H1 (cell line): ENCODE measurements at regions not wholly inside any gene's neighbourhood (a gene's known extent, or its start where the extent isn't known, plus 50 kb on each side); places are given as distances from the start of the nearest gene placed in this dataset.
A peak's percentile ranks its signal among the peaks of the same experiment; 100 is the strongest.

Experiments used
- CTCF ChIA-PET: fragments of 300-600 bp; sonication (Branson Sonifier 250); formaldehyde crosslinking; loops from one replicate; lab custom pipeline; 2021; ENCODE audit not compliant: partially characterized antibody; lab: Charles Lee
- POLR2A ChIA-PET: fragments of 300-600 bp; sonication (Branson Sonifier 250); formaldehyde crosslinking; loops from one replicate; lab custom pipeline; 2021; ENCODE audit warnings: inconsistent platforms; ENCODE audit not compliant: partially characterized antibody; lab: Charles Lee
- DNase-seq, 2 experiments: peaks; one replicate each; pipeline versions ENCODE4 v3.0.0 to v3.0.0-alpha.2; 2010 to 2022; ENCODE audit warnings: low spot score in 2 of 2, low read depth in 1 of 2, mixed read lengths in 1 of 2
- FAIRE-seq: peaks from 2 replicates; lab custom pipeline; 2011; peaks lifted over from hg19 to GRCh38; lab: Jason Lieb, UNC
- H2AFZ ChIP-seq: 2 replicates; pipeline ENCODE4 v1.8.1; 2012; ENCODE audit warnings: low read length, inconsistent platforms
- H2AK5ac ChIP-seq: 2 replicates; pipeline ENCODE4 v1.6.1; 2013; ENCODE audit warnings: low read depth, low read length
- H2BK120ac ChIP-seq: replicated peaks from 2 replicates; pipeline ENCODE3; 2013; ENCODE audit warnings: low read depth, low read length, inconsistent platforms
- H2BK12ac ChIP-seq: 2 replicates; pipeline ENCODE4 v1.6.1; 2013; ENCODE audit warnings: low read depth, low read length
- H2BK15ac ChIP-seq: 2 replicates; pipeline ENCODE4 v1.6.1; 2013; ENCODE audit warnings: low read length
- H2BK20ac ChIP-seq: 2 replicates; pipeline ENCODE4 v1.6.1; 2013; ENCODE audit warnings: low read length
- H2BK5ac ChIP-seq: 2 replicates; pipeline ENCODE4 v1.6.1; 2013; ENCODE audit warnings: low read depth, low read length
- H3K14ac ChIP-seq: 2 replicates; pipeline ENCODE4 v1.6.1; 2013; ENCODE audit warnings: inconsistent platforms; ENCODE audit not compliant: insufficient read length
- H3K18ac ChIP-seq: 2 replicates; pipeline ENCODE4 v1.6.1; 2013; ENCODE audit warnings: low read length; ENCODE audit errors: extremely low read depth
- H3K23ac ChIP-seq: 2 replicates; pipeline ENCODE4 v1.6.1; 2013; ENCODE audit warnings: inconsistent platforms; ENCODE audit not compliant: insufficient read length
- H3K23me2 ChIP-seq: 2 replicates; pipeline ENCODE4 v1.6.1; 2013; ENCODE audit warnings: low read depth, low read length
- H3K27ac ChIP-seq: 2 replicates; pipeline ENCODE4 v1.6.1; 2011; ENCODE audit warnings: low read depth, low read length, inconsistent platforms
- H3K27me3 ChIP-seq, 4 experiments: replicated peaks in 1 of 4; 1 replicate in 1 of 4; 2 replicates in 3 of 4; pipeline versions ENCODE4 v1.6.1 to v1.8.1; 2011 to 2013; ENCODE audit warnings: low read length in 3 of 4, mild to moderate bottlenecking in 3 of 4, inconsistent platforms in 2 of 4, mixed read lengths in 2 of 4, moderate library complexity in 1 of 4; ENCODE audit not compliant: control insufficient read depth in 3 of 4, insufficient read depth in 3 of 4; ENCODE audit errors: extremely low read depth in 1 of 4
- H3K36me3 ChIP-seq, 4 experiments: 2 replicates each; pipeline versions ENCODE4 v1.6.1 to v1.8.1; 2011 to 2013; ENCODE audit warnings: mild to moderate bottlenecking in 4 of 4, low read length in 3 of 4, moderate library complexity in 2 of 4, control low read depth in 1 of 4, inconsistent platforms in 1 of 4; ENCODE audit not compliant: insufficient read depth in 4 of 4, control insufficient read depth in 2 of 4
- H3K4ac ChIP-seq: replicated peaks from 2 replicates; pipeline ENCODE3; 2013; ENCODE audit warnings: low read length, low read depth, mixed read lengths, inconsistent platforms; ENCODE audit not compliant: insufficient read length
- H3K4me1 ChIP-seq, 4 experiments: replicated peaks in 1 of 4; 1 replicate in 1 of 4; 2 replicates in 3 of 4; pipeline versions ENCODE4 v1.6.1 to v1.8.1; 2011 to 2013; ENCODE audit warnings: low read length in 3 of 4, inconsistent platforms in 2 of 4, mixed read lengths in 1 of 4; ENCODE audit not compliant: insufficient read depth in 4 of 4, control insufficient read depth in 3 of 4
- H3K4me2 ChIP-seq, 2 experiments: 2 replicates each; pipeline versions ENCODE4 v1.6.1 to v1.8.1; 2011 to 2013; ENCODE audit warnings: low read depth in 2 of 2, low read length in 2 of 2, control low read depth in 1 of 2, inconsistent platforms in 1 of 2, mild to moderate bottlenecking in 1 of 2; ENCODE audit not compliant: insufficient read depth in 1 of 2
- H3K4me3 ChIP-seq, 4 experiments: fragments of 200-600, 300-600 bp in 1 of 4; sonication (generic), shearing (Covaris generic), sonication (Bioruptor Twin) in 1 of 4; 2 replicates each; pipeline versions ENCODE4 v1.5.1 to v1.8.1; 2011 to 2016; ENCODE audit warnings: low read length in 4 of 4, low read depth in 3 of 4, control low read depth in 2 of 4, inconsistent platforms in 2 of 4, mild to moderate bottlenecking in 2 of 4, mixed read lengths in 1 of 4, moderate library complexity in 1 of 4; ENCODE audit not compliant: insufficient read depth in 2 of 4; ENCODE audit errors: extremely low read depth in 1 of 4
- H3K56ac ChIP-seq: replicated peaks from 2 replicates; pipeline ENCODE3; 2013; ENCODE audit warnings: low read depth, mild to moderate bottlenecking, mixed read lengths, low read length, inconsistent platforms; ENCODE audit not compliant: insufficient read length
- H3K79me1 ChIP-seq: 2 replicates; pipeline ENCODE4 v1.6.1; 2013; ENCODE audit warnings: low read depth, low read length, control low read depth
- H3K79me2 ChIP-seq, 2 experiments: 2 replicates each; pipeline versions ENCODE4 v1.6.1 to v1.8.1; 2012 to 2013; ENCODE audit warnings: low read length in 2 of 2, mild to moderate bottlenecking in 2 of 2, inconsistent platforms in 1 of 2; ENCODE audit not compliant: insufficient read depth in 2 of 2, control insufficient read depth in 1 of 2
- H3K9ac ChIP-seq, 4 experiments: replicated peaks in 1 of 4; 1 replicate in 1 of 4; 2 replicates in 3 of 4; pipeline versions ENCODE4 v1.6.1 to v1.8.1; 2011 to 2013; ENCODE audit warnings: low read depth in 3 of 4, low read length in 3 of 4, control low read depth in 2 of 4, mild to moderate bottlenecking in 2 of 4, moderate library complexity in 2 of 4, inconsistent platforms in 1 of 4; ENCODE audit errors: extremely low read depth in 1 of 4
- H3K9me3 ChIP-seq, 2 experiments: 2 replicates each; pipeline versions ENCODE4 v1.6.1 to v1.8.1; 2012 to 2013; ENCODE audit warnings: mild to moderate bottlenecking in 2 of 2, moderate library complexity in 2 of 2, control low read depth in 1 of 2, inconsistent platforms in 1 of 2, low read depth in 1 of 2, low read length in 1 of 2, mixed read lengths in 1 of 2; ENCODE audit not compliant: insufficient read depth in 2 of 2
- H4K20me1 ChIP-seq, 2 experiments: replicated peaks in 1 of 2; 2 replicates each; pipeline versions ENCODE3 to v1.8.1; 2011 to 2013; ENCODE audit warnings: inconsistent platforms in 2 of 2, low read length in 2 of 2, mild to moderate bottlenecking in 1 of 2; ENCODE audit not compliant: insufficient read depth in 2 of 2, control insufficient read depth in 1 of 2
- H4K5ac ChIP-seq: 2 replicates; pipeline ENCODE4 v1.6.1; 2013; ENCODE audit warnings: low read length, low read depth, mixed read lengths, inconsistent platforms; ENCODE audit not compliant: insufficient read length
- H4K8ac ChIP-seq: 2 replicates; pipeline ENCODE4 v1.8.0; 2013; ENCODE audit warnings: mild to moderate bottlenecking, moderate library complexity, low read length, inconsistent platforms; ENCODE audit not compliant: insufficient read depth; ENCODE audit errors: extremely low read depth
- H4K91ac ChIP-seq: replicated peaks from 2 replicates; pipeline ENCODE3; 2013; ENCODE audit warnings: low read length, mixed read lengths, inconsistent platforms; ENCODE audit not compliant: insufficient read length
- HDAC2 ChIP-seq, 2 experiments: fragments of 300-600 bp in 1 of 2; sonication (generic) in 1 of 2; IDR thresholded peaks; 2 replicates each; pipeline ENCODE4 v1.6.1; 2011 to 2012; ENCODE audit warnings: low read depth in 2 of 2, low read length in 2 of 2, mild to moderate bottlenecking in 2 of 2, moderate library complexity in 2 of 2, borderline replicate concordance in 1 of 2, inconsistent platforms in 1 of 2
- KDM5A ChIP-seq: fragments of 200-600 bp; IDR thresholded peaks from 2 replicates; pipeline ENCODE4 v1.7.1; 2012; ENCODE audit warnings: mild to moderate bottlenecking, low read length, inconsistent platforms, mixed read lengths
- POLR2AphosphoS5 ChIP-seq: IDR thresholded peaks from 2 replicates; pipeline ENCODE4 v1.6.1; 2011; ENCODE audit warnings: low read depth, low read length
- POU5F1 ChIP-seq: IDR thresholded peaks from 2 replicates; pipeline ENCODE4 v1.6.1; 2011; ENCODE audit warnings: low read depth, mild to moderate bottlenecking, low read length, moderate library complexity
- RAD21 ChIP-seq, 2 experiments: IDR thresholded peaks in 1 of 2; conservative IDR thresholded peaks in 1 of 2; 2 replicates each; pipeline ENCODE4 v1.6.1; 2011; ENCODE audit warnings: low read depth in 2 of 2, low read length in 2 of 2, improper control_type of control experiment in 1 of 2, inconsistent platforms in 1 of 2, mild to moderate bottlenecking in 1 of 2, moderate library complexity in 1 of 2
- SIN3A ChIP-seq, 2 experiments: IDR thresholded peaks in 1 of 2; conservative IDR thresholded peaks in 1 of 2; 2 replicates each; pipeline ENCODE4 v1.6.1; 2011 to 2012; ENCODE audit warnings: low read length in 2 of 2, improper control_type of control experiment in 1 of 2, low read depth in 1 of 2, mild to moderate bottlenecking in 1 of 2
- SIRT6 ChIP-seq: IDR thresholded peaks from one replicate; pipeline ENCODE4 v1.7.1; 2012; ENCODE audit warnings: low read length, inconsistent platforms
- SP4 ChIP-seq: IDR thresholded peaks from 2 replicates; pipeline ENCODE4 v1.6.1; 2012; ENCODE audit warnings: low read length, inconsistent platforms
- TAF7 ChIP-seq: optimal IDR thresholded peaks from 2 replicates; pipeline ENCODE3; 2011; ENCODE audit warnings: low read depth, mild to moderate bottlenecking, inconsistent platforms, low read length, moderate library complexity, borderline replicate concordance
- YY1 ChIP-seq: IDR thresholded peaks from 2 replicates; pipeline ENCODE4 v1.6.1; 2011; ENCODE audit warnings: low read depth, mild to moderate bottlenecking, low read length
- WGBS, 2 experiments: shearing (Covaris generic) in 1 of 2; methylation state at CpG; one replicate each; pipeline versions ENCODE4 v1.1.6 to v1.1.7; 2013 to 2015; ENCODE audit warnings: low lambda C conversion rate in 2 of 2, mixed read lengths in 2 of 2, inconsistent platforms in 1 of 2, low coverage in 1 of 2, missing lambda C conversion rate in 1 of 2; ENCODE audit not compliant: insufficient replicate concordance in 2 of 2, insufficient coverage in 1 of 2, insufficient read length in 1 of 2; ENCODE audit errors: extremely low coverage in 1 of 2, missing lambda C conversion rate in 1 of 2; 5-methylcytosine and 5-hydroxymethylcytosine counted together
- TF ChIP-seq, protein P1 (sequence below): IDR thresholded peaks from 2 replicates; pipeline ENCODE4 v1.6.1; 2011; ENCODE audit warnings: low read length, improper control_type of control experiment

DNA sequence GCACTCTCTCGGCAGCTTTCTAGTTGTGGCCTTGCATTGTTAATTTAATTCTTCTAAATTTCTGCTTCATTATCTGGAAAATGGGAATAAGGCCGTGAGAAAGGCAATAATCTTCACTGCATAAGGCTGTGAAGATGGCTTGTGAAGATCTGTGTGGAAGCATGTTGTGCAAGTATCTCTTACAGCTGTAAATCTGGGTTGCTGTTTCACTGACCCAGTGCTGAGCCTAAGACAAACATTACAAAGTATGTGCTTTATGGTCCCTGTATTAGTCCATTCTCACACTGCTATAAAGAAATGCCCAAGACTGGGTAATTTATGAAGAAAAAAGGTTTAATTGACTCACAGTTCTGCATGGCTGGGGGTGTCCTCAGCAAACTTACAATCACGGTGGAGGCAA is 101.0 kb upstream of the PTPRR start:
- DNase-seq = no peak
- Histone ChIP-seq H4K5ac (no peak overlapping the region), H3K27me3 (no peaks in the 10 kb centered on the region), H3K9me3 (no peaks in the 10 kb centered on the region), H2BK5ac (0 out of 2 replicates have a peak overlapping the region, but pooled peaks have one; percentile 11), H2BK20ac (no peak overlapping the region), H3K79me2 (no peaks in the 10 kb centered on the region), H3K36me3 (no peaks in the 10 kb centered on the region), H3K18ac (no peak overlapping the region), H3K27ac (no peak overlapping the region), H3K14ac (no peak overlapping the region), H2AK5ac (no peak overlapping the region), H3K23me2 (no peaks in the 10 kb centered on the region), H2BK120ac (no peak overlapping the region), H3K4me3 (no peak overlapping the region), H4K8ac (no peak overlapping the region), H2BK12ac (no peak overlapping the region), H4K91ac (no peak overlapping the region), H3K23ac (no peak overlapping the region), H3K4me2 (no peak overlapping the region), H4K20me1 (no peaks in the 10 kb centered on the region), H3K9ac (no peak overlapping the region), H3K4ac (no peak overlapping the region), H3K56ac (no peak overlapping the region), H3K79me1 (no peaks in the 10 kb centered on the region), H2BK15ac (no peak overlapping the region), H2AFZ (no peak overlapping the region), H3K4me1 (peaks cover 0 to 7% (median 2%) of the 10 kb centered on the region in 4 experiments; a peak in 2 of 7 replicates)
- ChIA-PET CTCF (interaction anchor here (0.8 to 2.7 kb wide), 2 partner anchors 8 to 23 kb away, joined by 3 to 8 read pairs; no protein-coding TSS in a partner anchor), POLR2A (no interaction called here)
- FAIRE-seq = no peak
- 94% methylated on average over 3 of the region's 3 CpGs; no CpG with 5 or more reads in 1 of the 2 experiments for WGBS, 2 experiments
- TF ChIP-seq HDAC2 (IDR thresholded peaks at IDR 0.05; ENCODE audit: borderline replicate concordance in 1 of 2, low read depth in 2 of 2, low read length in 2 of 2) (no peak), SP4 (no peak), RAD21 (IDR thresholded peaks at IDR 0.05 in 1 of 2, conservative IDR thresholded peaks at IDR 0.05 in 1 of 2; ENCODE audit: low read depth in 2 of 2, low read length in 2 of 2) (no peak), YY1 (no peak), POLR2AphosphoS5 (no peak), POU5F1 (no peak), SIRT6 (no peak), KDM5A (no peak), TAF7 (no peak), SIN3A (conservative IDR thresholded peaks at IDR 0.05 in 1 of 2, IDR thresholded peaks at IDR 0.05 in 1 of 2; ENCODE audit: low read depth in 1 of 2, low read length in 2 of 2) (no peak)
- TF ChIP-seq, protein P1, sequence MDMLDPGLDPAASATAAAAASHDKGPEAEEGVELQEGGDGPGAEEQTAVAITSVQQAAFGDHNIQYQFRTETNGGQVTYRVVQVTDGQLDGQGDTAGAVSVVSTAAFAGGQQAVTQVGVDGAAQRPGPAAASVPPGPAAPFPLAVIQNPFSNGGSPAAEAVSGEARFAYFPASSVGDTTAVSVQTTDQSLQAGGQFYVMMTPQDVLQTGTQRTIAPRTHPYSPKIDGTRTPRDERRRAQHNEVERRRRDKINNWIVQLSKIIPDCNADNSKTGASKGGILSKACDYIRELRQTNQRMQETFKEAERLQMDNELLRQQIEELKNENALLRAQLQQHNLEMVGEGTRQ = no peak
